A673 (cell line): ENCODE measurements at regions not wholly inside any gene's neighbourhood (a gene's known extent, or its start where the extent isn't known, plus 50 kb on each side); places are given as distances from the start of the nearest gene placed in this dataset.

Source experiments
- CTCF ChIP-seq: fragments of 300-800, 200-600 bp; sonication (generic); conservative IDR thresholded peaks from 2 replicates; pipeline ENCODE4 v1.5.1; 2017; ENCODE audit warnings: low read depth, mild to moderate bottlenecking, antibody characterized with exemption, low read length, moderate library complexity, mixed read lengths
- EZH2 ChIP-seq: fragments of 200-600 bp; sonication (generic); IDR thresholded peaks from 2 replicates; pipeline ENCODE4 v1.6.1; 2017; ENCODE audit warnings: borderline replicate concordance, low read depth, mild to moderate bottlenecking, mixed read lengths, antibody characterized with exemption, low read length; ENCODE audit not compliant: poor library complexity, severe bottlenecking

- TF ChIP-seq CTCF (no peak), EZH2 (no peak)
These were observed 282.3 kb downstream of the HGF start for GRCh38 chr7:81487516-81487915.
